ENCODE measurements at regions not wholly inside any gene's neighbourhood (a gene's known extent, or its start where the extent isn't known, plus 50 kb on each side); places are given as distances from the start of the nearest gene placed in this dataset.

DNA sequence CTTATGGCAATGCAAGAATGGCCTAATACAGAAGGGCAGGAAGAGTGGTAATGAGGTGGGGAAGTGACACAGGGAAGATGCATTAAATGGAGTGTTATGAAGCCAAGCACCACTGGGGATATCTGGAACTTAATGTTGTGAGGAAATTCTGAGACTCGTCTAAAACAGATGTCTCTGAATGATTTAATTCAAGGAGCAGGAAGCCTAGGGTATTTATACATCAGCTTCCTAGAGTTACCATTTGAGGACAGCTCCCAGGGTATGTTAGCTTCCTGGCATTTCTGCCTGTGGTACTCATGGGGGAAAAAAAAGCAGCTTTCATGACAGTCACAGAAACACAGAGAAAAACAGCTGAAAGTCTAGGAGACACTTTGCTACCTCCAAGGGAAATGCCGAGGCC lies 989.5 kb downstream of the CBLN2 start:
- TF ChIP-seq, protein P1, sequence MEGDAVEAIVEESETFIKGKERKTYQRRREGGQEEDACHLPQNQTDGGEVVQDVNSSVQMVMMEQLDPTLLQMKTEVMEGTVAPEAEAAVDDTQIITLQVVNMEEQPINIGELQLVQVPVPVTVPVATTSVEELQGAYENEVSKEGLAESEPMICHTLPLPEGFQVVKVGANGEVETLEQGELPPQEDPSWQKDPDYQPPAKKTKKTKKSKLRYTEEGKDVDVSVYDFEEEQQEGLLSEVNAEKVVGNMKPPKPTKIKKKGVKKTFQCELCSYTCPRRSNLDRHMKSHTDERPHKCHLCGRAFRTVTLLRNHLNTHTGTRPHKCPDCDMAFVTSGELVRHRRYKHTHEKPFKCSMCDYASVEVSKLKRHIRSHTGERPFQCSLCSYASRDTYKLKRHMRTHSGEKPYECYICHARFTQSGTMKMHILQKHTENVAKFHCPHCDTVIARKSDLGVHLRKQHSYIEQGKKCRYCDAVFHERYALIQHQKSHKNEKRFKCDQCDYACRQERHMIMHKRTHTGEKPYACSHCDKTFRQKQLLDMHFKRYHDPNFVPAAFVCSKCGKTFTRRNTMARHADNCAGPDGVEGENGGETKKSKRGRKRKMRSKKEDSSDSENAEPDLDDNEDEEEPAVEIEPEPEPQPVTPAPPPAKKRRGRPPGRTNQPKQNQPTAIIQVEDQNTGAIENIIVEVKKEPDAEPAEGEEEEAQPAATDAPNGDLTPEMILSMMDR (IDR thresholded peaks at IDR 0.05) = no peak
- TF ChIP-seq, protein P2, sequence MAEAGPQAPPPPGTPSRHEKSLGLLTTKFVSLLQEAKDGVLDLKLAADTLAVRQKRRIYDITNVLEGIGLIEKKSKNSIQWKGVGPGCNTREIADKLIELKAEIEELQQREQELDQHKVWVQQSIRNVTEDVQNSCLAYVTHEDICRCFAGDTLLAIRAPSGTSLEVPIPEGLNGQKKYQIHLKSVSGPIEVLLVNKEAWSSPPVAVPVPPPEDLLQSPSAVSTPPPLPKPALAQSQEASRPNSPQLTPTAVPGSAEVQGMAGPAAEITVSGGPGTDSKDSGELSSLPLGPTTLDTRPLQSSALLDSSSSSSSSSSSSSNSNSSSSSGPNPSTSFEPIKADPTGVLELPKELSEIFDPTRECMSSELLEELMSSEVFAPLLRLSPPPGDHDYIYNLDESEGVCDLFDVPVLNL (CRISPR knock-in tag; IDR thresholded peaks at IDR 0.05; ENCODE audit: borderline replicate concordance, low read depth) = no peak
- TF ChIP-seq TEAD1 (CRISPR knock-in tag; IDR thresholded peaks at IDR 0.05) = no peak
- no peak for TF ChIP-seq GABPB1 (CRISPR knock-in tag; IDR thresholded peaks at IDR 0.05)
- TF ChIP-seq SP1 (CRISPR knock-in tag; conservative IDR thresholded peaks at IDR 0.05) = no peak
- TF ChIP-seq, protein P3, sequence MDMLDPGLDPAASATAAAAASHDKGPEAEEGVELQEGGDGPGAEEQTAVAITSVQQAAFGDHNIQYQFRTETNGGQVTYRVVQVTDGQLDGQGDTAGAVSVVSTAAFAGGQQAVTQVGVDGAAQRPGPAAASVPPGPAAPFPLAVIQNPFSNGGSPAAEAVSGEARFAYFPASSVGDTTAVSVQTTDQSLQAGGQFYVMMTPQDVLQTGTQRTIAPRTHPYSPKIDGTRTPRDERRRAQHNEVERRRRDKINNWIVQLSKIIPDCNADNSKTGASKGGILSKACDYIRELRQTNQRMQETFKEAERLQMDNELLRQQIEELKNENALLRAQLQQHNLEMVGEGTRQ (CRISPR knock-in tag; IDR thresholded peaks at IDR 0.05) = no peak
- TF ChIP-seq, protein P4, sequence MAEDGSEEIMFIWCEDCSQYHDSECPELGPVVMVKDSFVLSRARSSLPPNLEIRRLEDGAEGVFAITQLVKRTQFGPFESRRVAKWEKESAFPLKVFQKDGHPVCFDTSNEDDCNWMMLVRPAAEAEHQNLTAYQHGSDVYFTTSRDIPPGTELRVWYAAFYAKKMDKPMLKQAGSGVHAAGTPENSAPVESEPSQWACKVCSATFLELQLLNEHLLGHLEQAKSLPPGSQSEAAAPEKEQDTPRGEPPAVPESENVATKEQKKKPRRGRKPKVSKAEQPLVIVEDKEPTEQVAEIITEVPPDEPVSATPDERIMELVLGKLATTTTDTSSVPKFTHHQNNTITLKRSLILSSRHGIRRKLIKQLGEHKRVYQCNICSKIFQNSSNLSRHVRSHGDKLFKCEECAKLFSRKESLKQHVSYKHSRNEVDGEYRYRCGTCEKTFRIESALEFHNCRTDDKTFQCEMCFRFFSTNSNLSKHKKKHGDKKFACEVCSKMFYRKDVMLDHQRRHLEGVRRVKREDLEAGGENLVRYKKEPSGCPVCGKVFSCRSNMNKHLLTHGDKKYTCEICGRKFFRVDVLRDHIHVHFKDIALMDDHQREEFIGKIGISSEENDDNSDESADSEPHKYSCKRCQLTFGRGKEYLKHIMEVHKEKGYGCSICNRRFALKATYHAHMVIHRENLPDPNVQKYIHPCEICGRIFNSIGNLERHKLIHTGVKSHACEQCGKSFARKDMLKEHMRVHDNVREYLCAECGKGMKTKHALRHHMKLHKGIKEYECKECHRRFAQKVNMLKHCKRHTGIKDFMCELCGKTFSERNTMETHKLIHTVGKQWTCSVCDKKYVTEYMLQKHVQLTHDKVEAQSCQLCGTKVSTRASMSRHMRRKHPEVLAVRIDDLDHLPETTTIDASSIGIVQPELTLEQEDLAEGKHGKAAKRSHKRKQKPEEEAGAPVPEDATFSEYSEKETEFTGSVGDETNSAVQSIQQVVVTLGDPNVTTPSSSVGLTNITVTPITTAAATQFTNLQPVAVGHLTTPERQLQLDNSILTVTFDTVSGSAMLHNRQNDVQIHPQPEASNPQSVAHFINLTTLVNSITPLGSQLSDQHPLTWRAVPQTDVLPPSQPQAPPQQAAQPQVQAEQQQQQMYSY (CRISPR knock-in tag; IDR thresholded peaks at IDR 0.05) = no peak
- no peak for TF ChIP-seq ZBTB21 (CRISPR knock-in tag; IDR thresholded peaks at IDR 0.05; ENCODE audit: borderline replicate concordance)
